ENCODE measurements at regions not wholly inside any gene's neighbourhood (a gene's known extent, or its start where the extent isn't known, plus 50 kb on each side); places are given as distances from the start of the nearest gene placed in this dataset.
A peak's percentile ranks its signal among the peaks of the same experiment; 100 is the strongest.

- DNase-seq, result no peak
Observed at GRCh38 chr18:44467718-44468117, 213.0 kb upstream of the SETBP1 start.

- no peak for DNase-seq
Observed at GRCh38 chr18:44473394-44474066, 207.2 kb upstream of the SETBP1 start.

GRCh38 chr18:44474067-44474411 is 206.6 kb upstream of the SETBP1 start:
- DNase-seq, result no peak

GRCh38 chr18:44474591-44474990 is 206.1 kb upstream of the SETBP1 start:
- DNase-seq, result no peak

GRCh38 chr18:44482761-44483160 is 197.9 kb upstream of the SETBP1 start:
- DNase-seq, result no peak

- DNase-seq, result no peak
Observed at GRCh38 chr18:44495151-44495550, 185.5 kb upstream of the SETBP1 start.

- no peak for DNase-seq
Observed at GRCh38 chr18:44497311-44497710, 183.4 kb upstream of the SETBP1 start.

GRCh38 chr18:44497757-44498490 is 182.8 kb upstream of the SETBP1 start:
- no peak for DNase-seq

- no peak for DNase-seq
Observed at GRCh38 chr18:44500808-44501610, 179.7 kb upstream of the SETBP1 start.

GRCh38 chr18:44502221-44502620 is 178.5 kb upstream of the SETBP1 start:
- no peak for DNase-seq

GRCh38 chr18:44502790-44503189 is 177.9 kb upstream of the SETBP1 start:
- DNase-seq, result no peak

- no peak for DNase-seq
Observed at GRCh38 chr18:44503854-44504253, 176.8 kb upstream of the SETBP1 start.

- peak; percentile 35 for DNase-seq
Observed at GRCh38 chr18:44507729-44508325, 172.9 kb upstream of the SETBP1 start.

GRCh38 chr18:44508474-44508873 is 172.2 kb upstream of the SETBP1 start:
- no peak for DNase-seq

GRCh38 chr18:44509048-44509447 is 171.6 kb upstream of the SETBP1 start:
- no peak for DNase-seq

GRCh38 chr18:44510390-44510789 is 170.3 kb upstream of the SETBP1 start:
- DNase-seq, result no peak

GRCh38 chr18:44513233-44513632 is 167.5 kb upstream of the SETBP1 start:
- no peak for DNase-seq

- no peak for DNase-seq
Observed at GRCh38 chr18:44514106-44514505, 166.6 kb upstream of the SETBP1 start.

GRCh38 chr18:44514766-44515165 is 165.9 kb upstream of the SETBP1 start:
- no peak for DNase-seq

GRCh38 chr18:44516450-44516849 is 164.2 kb upstream of the SETBP1 start:
- DNase-seq, result no peak

GRCh38 chr18:44517136-44517535 is 163.6 kb upstream of the SETBP1 start:
- DNase-seq, result no peak

GRCh38 chr18:44518091-44518615 is 162.5 kb upstream of the SETBP1 start:
- no peak for DNase-seq

- no peak for DNase-seq
Observed at GRCh38 chr18:44518666-44519065, 162.0 kb upstream of the SETBP1 start.
